ENCODE measurements at regions not wholly inside any gene's neighbourhood (a gene's known extent, or its start where the extent isn't known, plus 50 kb on each side); places are given as distances from the start of the nearest gene placed in this dataset.

GRCh38 chr4:156328882-156329281, 375.2 kb upstream of the CTSO start:
- no peak for ATAC-seq
- Mint-ChIP-seq H3K27me3 (no peaks in the 10 kb centered on the region), H3K27ac (no peak overlapping the region)

GRCh38 chr4:156326246-156326645, 372.6 kb upstream of the CTSO start:
- intact Hi-C loops (cut with micrococcal nuclease): no loop called here
- ChIA-PET POLR2A (no interaction called here), CTCF (interaction anchor here (0.6 kb wide), 1 partner anchor 1955 kb away, joined by 3 read pairs; no protein-coding TSS in a partner anchor)
- H3K4me1 Mint-ChIP-seq (ENCODE audit: low read depth): no peaks in the 10 kb centered on the region
- H3K4me3 Mint-ChIP-seq: no peak overlapping the region
- ATAC-seq (no peak), DNase-seq (no peak)
- H3K36me3 Mint-ChIP-seq (ENCODE audit: low read depth): no peaks in the 10 kb centered on the region
- no peaks in the 10 kb centered on the region for H3K27me3 Mint-ChIP-seq
- H3K9me3 Mint-ChIP-seq: no peaks in the 10 kb centered on the region
- H3K27ac Mint-ChIP-seq: no peak overlapping the region
- TF ChIP-seq CTCF (IDR thresholded peaks at IDR 0.05): no peak

More at GRCh38 chr4:156328882-156329281, 375.2 kb upstream of the CTSO start:
- TF ChIP-seq CTCF (IDR thresholded peaks at IDR 0.05): no peak
- ChIA-PET POLR2A (no interaction called here), CTCF (no interaction called here)
- no peaks in the 10 kb centered on the region for H3K9me3 Mint-ChIP-seq
- no peak overlapping the region for H3K4me3 Mint-ChIP-seq
- DNase-seq: no peak
- intact Hi-C loops (cut with micrococcal nuclease): no loop called here
- no peaks in the 10 kb centered on the region for H3K36me3 Mint-ChIP-seq (ENCODE audit: low read depth)
- H3K4me1 Mint-ChIP-seq (ENCODE audit: low read depth): no peaks in the 10 kb centered on the region

DNA sequence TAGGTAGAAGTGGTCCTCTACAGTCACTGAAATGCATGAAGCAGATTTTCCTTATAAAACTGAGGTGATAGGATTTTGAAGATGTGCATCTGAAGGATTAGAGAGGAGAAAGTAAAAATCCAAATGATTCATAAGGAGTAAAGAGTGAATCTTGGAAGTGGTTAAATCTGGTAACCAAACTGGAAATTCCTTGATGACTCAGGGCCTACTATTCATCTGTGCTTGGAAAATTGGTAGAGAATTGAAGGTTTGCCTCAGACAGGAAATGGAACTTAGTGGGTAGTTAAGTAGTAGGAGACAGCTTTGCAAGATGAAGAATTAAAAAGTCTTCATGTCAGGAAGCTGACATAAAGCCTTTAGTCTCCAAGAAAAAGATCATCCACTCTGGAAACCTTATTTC, 368.9 kb upstream of the CTSO start:
- no peak overlapping the region for H3K27ac Mint-ChIP-seq
- H3K4me3 Mint-ChIP-seq: no peak overlapping the region
- no peaks in the 10 kb centered on the region for H3K4me1 Mint-ChIP-seq (ENCODE audit: low read depth)
- POLR2A ChIA-PET: no interaction called here
- intact Hi-C loops (cut with micrococcal nuclease): no loop called here
- ATAC-seq (no peak), DNase-seq (no peak)
- CTCF ChIA-PET: no interaction called here
- no peak for TF ChIP-seq CTCF (IDR thresholded peaks at IDR 0.05)
- no peaks in the 10 kb centered on the region for H3K9me3 Mint-ChIP-seq
- H3K36me3 Mint-ChIP-seq (ENCODE audit: low read depth): no peaks in the 10 kb centered on the region
- H3K27me3 Mint-ChIP-seq: no peaks in the 10 kb centered on the region

- ChIA-PET CTCF (no interaction called here), POLR2A (no interaction called here)
- TF ChIP-seq CTCF (IDR thresholded peaks at IDR 0.05): no peak
- peaks cover 1% of the 10 kb centered on the region for H3K9me3 Mint-ChIP-seq
- ATAC-seq: no peak
- no peaks in the 10 kb centered on the region for H3K36me3 Mint-ChIP-seq (ENCODE audit: low read depth)
- no peaks in the 10 kb centered on the region for H3K4me1 Mint-ChIP-seq (ENCODE audit: low read depth)
- intact Hi-C loops (cut with micrococcal nuclease): no loop called here
- H3K27ac Mint-ChIP-seq: no peak overlapping the region
- no peaks in the 10 kb centered on the region for H3K27me3 Mint-ChIP-seq
- DNase-seq: no peak
- no peak overlapping the region for H3K4me3 Mint-ChIP-seq
These were observed 367.5 kb upstream of the CTSO start for GRCh38 chr4:156321203-156321602.

GRCh38 chr4:156313497-156313896, 359.8 kb upstream of the CTSO start:
- Mint-ChIP-seq H3K27ac (no peak overlapping the region), H3K4me1 (ENCODE audit: low read depth) (no peaks in the 10 kb centered on the region), H3K9me3 (peaks cover 1% of the 10 kb centered on the region), H3K4me3 (no peak overlapping the region), H3K27me3 (no peaks in the 10 kb centered on the region), H3K36me3 (ENCODE audit: low read depth) (no peaks in the 10 kb centered on the region)
- ChIA-PET CTCF (no interaction called here), POLR2A (no interaction called here)
- TF ChIP-seq CTCF (IDR thresholded peaks at IDR 0.05): no peak
- DNase-seq (no peak), ATAC-seq (no peak)
- intact Hi-C loops (cut with micrococcal nuclease): no loop called here

All from activated CD8-positive, alpha-beta T cell treated with anti-CD3 and anti-CD28 coated beads for 36 hours (primary cell).